Hematopoietic multipotent progenitor cell treated with erythropoietin and hydrocortisone succinate and interleukin-3 and kit ligand, for 15 days (in vitro differentiated cells): ENCODE measurements at regions not wholly inside any gene's neighbourhood (a gene's known extent, or its start where the extent isn't known, plus 50 kb on each side); places are given as distances from the start of the nearest gene placed in this dataset.

Source experiments
- DNase-seq: peaks from one replicate; pipeline ENCODE4 v3.0.0-alpha.2; 2015; ENCODE audit warnings: low spot score

DNA sequence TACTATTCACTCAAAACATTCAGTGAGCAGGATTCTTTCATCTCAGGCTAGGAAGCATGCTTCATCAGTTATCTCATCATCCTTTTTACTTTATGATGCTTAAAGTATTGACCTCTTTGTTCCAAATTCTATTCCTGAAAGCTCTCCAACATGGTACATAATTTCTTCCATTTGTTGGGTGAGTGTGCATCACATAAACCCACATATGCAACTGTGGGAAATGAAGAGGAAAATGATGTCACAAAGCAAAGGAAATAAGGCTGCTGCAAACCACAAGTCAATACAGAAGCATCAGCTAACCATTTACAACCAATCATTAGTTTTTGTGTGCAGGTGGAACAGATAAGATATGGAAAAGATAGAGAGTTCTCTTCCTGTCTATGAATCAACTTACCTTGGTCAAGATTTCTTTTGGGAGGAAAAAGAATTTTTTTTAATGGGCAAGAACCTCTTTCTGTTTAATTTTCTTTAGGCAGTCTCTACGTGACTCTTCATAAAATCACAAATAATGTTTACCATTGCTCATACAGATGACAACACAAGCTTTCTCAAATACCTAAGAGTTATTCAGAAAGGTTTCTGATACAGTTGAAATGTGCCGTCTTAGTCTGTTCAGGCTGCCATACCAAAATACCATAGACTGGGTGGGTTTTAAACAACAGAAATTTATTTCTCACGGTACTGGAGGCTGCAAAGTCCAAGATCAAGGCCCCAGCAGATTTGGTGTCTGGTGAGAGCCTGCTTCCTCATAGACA is 259.9 kb downstream of the ADGRG6 start:
- no peak for DNase-seq

DNA sequence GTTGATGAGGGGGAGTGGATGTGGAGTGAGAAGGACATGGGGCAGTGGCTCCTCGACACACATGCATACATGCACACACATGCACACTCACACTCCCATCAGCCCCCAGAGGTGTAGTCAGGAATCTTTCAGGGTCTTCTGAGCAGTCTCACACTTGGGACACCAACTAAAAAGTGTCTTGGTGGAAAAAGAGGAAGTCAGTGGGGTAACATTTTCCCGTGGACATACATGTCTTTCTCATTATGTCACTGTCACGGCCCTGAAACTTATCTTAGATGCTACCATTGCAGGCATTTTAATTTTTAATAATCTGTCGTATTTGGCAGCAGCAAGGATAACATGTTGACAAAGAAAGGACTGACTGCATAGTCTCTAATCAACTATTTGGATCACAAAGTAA is 261.1 kb downstream of the ADGRG6 start:
- no peak for DNase-seq

DNA sequence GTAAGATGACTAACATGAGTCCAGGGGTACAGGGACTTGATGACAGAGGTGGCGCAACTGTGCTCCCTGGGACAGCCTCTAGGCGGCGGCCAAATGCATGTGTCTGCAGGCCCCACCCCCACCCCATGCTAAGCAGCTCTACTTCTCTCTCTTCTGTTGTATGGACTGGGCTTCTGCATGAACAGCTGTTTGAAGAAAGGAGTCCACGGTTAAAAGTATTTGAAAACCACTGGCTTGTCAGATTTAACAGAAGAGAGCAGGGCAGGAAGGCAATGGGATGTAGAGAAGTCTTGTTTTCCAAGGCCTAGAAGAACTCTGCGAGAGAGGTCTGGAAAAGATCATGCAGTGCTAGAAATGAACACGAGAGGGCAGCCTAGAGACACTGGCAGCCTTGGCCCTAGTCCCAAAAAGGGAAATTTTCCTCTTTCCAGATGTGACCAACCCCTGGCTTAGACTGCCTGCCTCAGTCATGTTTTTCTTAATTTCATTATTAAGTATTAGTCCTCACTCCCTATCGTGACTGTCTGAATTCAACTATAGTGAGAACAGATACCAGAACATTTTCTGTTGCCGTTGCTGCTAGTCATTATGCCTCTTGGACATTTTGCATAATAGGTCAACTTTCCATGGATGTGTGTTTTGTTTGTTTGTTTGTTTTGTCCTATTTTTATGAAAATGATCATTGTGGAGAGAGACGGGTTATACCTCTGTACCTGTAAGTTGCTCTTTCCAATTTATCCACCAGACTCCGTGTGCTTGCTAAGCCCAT is 265.0 kb downstream of the ADGRG6 start:
- peak; percentile 45 for DNase-seq

DNA sequence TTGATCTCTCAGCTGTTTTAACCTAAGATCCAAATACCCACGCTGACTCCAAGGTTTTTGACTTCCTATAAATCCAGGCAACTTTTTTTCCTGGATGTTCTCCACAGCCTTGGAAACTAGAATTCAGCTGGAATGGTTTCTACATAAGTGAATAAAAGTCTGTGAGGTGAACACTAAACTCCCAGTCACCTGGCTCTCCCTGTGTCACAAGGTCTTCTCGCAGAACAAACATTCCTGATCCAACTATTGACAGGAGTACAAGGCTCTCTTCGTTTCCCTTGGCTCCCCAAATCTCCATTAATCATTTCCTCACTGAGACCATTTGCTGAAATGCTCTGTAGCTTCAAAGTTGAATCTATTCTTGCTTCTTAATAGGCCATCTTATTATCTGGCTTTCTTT is 265.7 kb downstream of the ADGRG6 start:
- no peak for DNase-seq

DNA sequence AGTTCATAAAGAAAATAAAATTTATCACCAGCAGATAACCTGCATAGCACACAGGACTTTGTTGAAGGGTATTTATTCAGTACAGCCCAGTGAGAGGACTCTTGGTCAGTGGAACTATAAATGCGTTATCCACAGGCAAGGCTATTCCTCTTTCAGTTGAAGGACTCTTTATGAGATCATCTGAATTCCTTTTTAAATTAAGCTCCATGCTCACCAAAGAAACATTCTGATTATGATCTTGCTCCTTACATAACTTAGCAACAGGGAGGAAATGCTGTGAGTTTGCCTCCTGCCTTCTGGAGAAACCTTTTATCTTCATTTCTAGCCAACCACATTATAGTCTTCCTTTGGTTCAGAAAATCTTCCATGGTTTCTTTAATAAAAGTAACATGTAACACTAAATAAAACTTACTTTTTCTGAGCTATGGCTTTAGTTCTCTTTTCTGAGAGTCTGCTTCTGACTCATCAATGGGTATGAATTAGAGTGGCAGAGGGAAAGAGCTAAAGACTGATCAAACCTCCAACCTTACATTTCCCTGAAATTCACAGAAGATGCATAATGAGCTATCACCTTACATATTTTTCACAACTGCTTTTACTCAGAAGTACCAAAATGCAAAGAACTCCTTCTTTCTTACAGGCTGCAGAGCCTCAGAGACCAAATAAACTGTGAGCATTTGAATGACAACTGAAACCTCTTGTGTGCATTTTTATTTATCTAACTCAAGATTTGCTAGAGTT is 267.2 kb downstream of the ADGRG6 start:
- no peak for DNase-seq

DNA sequence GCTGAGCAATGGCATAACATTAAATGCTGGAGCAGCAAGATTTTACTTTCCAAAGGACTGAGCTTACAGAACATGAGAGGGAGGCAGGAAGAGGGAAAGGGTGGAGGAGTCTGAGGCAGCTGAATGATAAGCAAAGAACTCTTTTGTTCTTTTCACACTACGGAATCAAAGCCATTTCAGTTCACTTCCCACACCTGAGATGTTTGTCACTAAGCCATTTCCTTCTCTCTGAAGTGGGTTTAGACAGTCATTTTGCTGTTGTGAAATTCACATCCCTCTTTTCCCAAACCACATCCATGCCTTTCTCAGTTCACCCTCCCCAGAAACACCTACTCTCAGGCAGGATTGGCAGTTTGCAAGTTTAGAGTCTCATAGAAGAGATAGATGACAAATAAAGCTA is 267.9 kb downstream of the ADGRG6 start:
- no peak for DNase-seq

DNA sequence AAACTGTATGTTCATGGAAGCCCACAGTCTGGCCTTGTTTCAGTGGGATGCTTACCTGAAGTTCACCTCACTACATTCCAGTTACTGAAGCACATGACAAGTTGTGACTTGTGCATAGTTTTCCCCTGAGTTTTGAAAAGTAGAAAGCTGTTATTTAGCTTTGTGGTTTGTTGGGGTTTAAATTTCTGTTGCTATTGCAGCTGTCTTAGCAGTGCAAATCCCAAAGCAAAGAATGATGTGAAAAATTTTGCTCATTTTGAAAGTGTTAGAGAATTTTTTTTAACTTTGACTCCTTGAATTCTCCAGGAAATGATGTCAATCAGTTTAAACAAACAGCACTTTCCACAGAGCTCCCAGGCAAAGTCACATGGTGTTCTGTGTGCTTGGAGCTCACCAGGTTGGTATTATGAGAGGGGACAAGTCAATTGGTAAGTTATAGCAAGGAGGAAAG is 268.4 kb downstream of the ADGRG6 start:
- no peak for DNase-seq

DNA sequence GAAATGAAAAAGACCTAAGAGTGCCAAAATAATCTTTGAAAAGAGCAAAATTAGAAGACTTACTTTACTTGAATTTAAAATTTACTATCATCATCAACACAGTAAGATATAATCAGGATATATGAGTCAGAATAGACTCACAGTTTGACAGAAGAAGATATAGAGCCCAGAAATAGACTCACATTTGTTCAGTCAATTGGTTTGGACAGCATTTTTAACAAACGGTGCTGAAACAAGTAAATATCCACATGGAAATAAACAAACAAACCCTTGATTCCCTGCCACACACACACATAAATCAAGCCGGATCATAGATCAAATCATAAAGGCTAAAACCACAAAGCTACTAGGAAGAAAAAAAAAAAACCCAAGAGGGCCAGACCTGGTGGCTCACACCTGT is 291.1 kb downstream of the ADGRG6 start:
- no peak for DNase-seq

DNA sequence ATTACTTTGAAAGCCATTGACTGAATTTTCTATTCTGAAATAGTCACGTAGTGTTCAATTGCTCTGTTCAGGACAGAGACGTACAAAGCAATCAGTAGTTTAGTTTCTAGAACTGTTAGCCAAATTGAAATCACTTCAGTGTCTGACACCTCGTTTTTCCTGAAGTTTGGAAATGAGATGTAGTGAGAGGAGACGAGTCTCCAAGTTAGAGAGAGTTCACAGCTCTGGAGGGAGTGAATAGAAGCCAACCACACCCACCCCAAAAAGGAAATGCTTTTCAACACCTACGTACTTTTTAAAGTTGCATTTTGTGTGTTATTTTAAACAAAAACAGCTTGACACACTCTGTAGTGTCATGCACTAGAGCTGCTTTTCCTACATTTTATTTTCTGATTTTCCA is 296.0 kb downstream of the ADGRG6 start:
- no peak for DNase-seq

DNA sequence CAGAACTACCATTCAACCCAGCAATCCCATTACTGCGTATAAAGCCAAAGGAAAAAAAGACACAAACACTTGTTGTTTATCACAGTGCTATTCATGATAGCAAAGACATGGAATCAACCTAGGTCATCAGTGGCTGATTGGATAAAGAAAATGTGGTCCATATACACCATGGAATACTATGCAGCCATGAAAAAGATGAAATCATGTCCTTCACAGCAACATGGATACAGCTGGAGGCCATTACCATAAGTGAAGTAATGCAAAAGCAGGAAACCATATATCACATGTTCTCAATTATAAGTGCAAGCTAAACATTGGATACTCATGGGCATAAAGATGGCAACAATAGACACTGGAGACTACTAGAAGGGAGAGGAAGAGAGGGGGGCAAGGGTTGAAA is 299.6 kb downstream of the ADGRG6 start:
- no peak for DNase-seq

DNA sequence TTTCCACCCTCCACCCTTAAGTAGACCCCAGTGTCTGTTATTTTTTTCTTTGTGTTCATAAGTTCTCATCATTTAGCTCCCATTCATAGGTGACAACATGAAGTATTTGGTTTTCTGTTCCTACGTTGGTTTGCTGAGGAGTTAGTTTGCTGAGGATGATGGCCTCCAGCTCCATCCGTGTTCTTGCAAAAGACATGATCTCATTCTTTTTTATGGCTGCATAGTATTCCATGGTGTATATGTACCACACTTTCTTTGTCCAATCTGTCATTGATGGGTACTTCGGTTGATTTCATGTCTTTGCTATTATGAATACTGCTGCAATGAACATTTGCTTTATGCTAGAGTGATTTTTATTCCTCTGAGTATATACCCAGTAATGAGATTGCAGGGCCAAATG is 301.2 kb downstream of the ADGRG6 start:
- no peak for DNase-seq

DNA sequence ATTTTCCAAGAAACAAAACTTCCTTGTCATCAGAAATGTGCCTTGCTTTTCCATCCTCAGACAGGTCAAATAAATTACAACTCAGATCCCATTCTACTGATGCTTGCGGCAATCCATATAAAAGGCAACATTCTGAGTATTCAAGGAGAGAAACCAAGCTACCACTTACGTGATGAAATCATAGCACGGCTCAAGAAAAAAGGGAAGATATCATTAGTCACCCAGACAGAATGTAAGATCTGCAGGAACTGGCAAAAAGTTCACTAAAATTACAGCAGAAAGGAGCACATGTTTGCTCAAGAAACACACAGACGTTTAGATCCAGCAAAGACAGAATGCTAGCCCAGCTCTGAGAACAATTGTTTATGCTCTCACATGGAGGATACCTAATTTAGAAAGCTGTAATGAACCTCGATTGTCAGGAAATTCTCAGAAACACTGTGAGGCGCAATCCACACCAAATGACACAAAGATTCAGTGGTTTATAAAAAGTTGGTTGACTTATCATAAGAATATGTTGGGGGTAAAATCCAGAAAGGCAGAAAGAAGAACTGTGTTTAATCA is 304.2 kb downstream of the ADGRG6 start:
- no peak for DNase-seq

DNA sequence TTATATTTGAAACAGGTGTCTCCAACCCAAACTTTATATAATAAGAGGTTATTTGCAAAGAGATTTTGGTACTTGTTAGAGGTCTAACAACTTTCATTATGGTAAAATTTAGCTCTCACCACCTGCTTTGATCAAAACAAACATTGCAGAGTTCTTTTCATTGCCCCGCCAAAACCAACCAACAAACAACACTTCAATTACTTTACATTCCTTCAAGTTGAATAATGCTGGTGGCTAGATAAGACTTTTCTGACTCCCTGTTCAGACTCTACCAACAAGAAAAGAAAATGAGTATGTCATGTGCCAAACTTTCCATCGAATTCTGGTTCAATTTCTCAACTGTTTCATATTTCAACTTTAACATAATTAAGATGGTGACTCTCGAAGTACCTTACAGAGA is 311.1 kb downstream of the ADGRG6 start:
- DNase-seq: no peak

DNA sequence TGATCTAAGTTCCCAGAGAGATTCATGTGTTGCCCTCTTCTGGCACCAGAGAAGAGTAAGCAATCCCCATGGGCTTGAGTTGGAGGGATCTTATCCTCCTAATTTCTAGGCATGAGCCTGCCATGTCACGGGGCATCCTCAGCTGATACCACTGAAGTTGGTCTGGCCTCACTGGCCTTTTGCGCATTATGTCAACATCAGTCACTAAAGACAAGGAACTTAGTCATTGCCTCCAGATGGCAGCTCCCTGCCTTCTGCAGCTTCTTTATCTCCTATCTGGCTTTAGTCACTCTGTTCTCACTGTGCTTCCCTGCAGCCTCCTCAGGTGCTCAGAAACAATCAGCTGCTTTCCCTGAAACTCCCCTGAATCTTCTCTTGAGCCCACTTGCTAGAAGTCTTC is 312.2 kb downstream of the ADGRG6 start:
- no peak for DNase-seq

DNA sequence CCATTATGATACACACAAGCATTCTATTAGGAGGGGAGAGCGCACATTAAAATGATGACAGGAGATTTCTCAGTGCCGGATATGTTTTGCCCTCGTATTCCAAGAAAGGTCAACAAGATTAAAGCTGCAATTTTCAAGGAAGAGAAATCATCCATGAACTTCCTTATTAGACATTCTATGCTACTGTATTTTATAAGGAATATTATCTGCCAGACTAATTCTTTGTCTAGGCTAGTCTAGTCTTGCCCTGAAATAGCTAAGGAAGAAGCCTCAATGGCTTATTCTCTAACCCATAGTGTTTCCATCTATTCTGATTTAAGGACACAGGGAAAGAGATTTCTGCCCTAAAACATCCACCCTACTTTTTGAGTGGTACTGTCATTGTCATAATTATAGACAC is 315.4 kb downstream of the ADGRG6 start:
- DNase-seq: no peak

DNA sequence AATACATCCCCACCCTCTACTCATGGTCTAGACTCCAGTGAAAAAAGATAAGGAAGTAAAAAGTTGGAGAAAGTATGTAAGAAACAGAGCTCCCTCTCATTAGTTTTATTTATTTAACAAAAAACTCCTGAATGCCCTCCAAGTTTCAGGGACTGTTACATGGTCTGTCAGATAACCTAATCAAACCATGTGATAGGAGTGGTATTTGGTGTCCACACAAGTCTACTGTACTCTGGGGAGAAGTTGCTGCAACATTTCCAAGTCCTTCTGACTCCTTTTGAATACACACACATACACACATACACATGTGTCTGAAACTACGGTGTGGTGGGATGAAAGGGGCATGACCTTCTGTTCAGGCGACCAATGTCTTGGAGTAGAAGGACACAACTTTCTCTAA is 320.0 kb downstream of the ADGRG6 start:
- DNase-seq: no peak

DNA sequence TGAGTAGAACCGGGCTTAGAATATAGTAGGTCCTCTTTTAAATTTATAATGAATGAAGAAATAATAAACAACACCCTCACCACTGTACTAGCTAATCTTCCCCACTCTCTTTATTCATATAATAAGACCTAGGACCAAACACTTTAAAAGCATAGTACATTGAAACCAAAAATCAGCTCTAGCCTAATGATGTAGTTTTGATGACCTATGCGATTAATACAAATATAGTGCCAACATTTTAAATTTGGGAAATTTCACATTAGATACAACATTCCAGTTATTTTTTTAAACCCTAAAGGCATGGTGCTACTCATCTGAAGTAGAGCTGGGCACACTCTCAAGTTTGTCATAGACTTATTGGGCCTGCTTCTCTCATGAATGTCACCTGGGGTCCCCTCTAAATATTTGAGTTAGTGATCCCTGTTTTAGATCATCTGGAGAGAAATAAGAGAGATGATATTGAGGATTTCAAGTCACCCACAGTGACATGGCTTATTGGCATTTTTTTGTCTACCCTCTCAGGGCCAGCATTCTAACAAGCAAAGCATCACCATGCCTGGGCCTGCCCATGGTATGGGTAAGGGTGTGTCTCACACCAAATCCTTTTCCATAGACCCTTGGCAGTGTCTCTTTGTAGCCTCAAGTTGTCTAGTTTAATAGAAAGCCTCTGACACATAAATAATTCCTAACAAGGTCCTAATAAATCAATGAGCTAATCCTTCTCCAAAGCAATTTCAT is 319.8 kb downstream of the HIVEP2 start:
- no peak for DNase-seq

DNA sequence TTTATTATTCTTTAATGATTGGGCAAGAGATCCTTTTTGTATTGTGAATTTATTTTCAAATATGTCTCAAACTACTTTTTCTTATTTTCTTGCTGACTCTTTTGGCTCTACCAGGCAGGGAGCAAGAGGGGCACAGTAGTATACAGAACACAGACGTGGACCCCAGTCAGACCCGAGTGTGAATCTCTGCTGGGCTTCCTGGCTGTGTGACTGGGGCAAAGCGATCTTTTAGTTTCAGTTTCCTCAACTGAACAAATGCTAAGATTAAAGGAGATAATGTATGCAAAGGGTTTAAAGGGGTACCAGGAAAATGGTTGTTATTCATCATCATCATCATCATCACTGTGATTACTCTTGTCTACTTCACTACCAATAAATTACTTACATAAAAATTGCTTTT is 317.5 kb downstream of the HIVEP2 start:
- DNase-seq: no peak

DNA sequence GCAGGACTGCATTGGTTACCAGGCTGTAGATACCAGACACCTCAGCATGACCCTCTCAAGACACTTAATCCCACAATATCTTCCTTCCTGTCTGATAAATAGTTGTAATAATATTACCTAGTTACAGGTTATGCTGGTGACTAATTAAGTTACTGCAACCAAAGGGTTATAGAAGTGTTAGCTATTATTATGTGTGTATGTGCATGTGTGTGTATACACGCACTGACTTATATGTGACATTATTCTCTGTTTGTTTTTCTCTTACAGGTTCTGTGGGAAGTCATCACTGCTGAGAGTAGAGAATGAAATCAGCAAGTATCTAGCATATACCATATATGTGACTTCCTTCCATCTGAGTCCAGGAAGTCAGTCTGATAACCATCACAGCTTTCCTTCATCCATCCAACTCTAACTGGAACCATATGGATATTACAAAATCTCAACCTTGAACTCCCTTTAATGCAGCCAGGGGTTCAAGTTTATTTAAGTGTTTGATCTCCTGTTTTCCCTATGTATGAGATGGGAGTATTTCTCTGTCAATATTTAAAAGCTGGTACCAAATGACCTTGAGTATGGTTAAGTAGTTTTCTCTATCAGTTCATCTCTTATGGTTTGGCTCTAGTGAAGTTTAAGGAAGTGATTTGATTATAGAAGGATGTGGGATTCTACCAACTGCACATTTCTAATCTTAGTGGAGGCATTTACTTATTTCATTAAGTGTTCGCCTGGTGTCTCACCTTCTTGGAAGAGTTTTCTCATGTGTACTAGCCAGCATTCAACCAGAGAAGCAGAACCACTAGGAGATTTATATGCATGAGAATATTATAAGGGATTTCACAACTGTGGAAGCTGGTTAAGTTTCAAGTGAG is 313.2 kb downstream of the HIVEP2 start:
- DNase-seq: no peak

DNA sequence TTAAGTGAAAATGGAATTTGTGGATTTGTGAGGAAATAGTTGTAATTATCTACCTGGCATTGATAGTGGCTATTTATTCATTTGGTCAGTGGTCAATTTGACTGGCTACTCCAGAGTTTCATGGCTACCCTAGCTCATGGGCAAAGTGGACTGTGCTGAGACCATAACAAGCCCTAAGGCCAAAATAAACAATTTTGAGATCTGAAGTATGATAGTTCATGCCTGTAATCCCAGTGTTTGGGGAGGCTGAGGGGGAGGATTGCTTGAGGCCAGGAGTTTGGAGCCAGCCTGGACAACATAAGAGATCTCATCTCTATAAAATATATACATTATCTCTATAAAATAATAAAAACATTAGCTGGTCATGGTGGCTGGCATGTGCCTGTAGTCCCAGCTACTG is 311.7 kb downstream of the HIVEP2 start:
- DNase-seq: no peak

DNA sequence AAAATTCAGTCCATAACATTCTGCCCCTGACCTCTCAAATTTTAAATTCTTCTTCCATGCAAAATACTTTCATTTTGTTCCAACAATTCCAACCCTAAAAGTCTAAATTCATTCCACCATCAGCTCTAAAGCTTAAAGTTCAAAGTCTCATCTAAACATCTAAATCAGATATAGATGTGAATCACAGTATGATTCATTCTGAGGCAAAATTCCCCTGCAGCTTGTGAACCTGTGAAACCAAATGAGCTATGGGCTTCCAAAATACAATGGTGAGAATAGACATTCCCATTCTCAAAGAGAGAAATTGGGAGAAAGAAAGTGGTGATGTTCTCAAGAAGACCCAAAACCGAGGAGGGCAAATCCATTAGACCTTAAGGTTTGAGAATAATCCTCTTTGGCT is 309.8 kb downstream of the HIVEP2 start:
- no peak for DNase-seq
